GM10266 (cell line): ENCODE measurements at regions not wholly inside any gene's neighbourhood (a gene's known extent, or its start where the extent isn't known, plus 50 kb on each side); places are given as distances from the start of the nearest gene placed in this dataset.

ENCODE experiments used
- DNase-seq: peaks from one replicate; pipeline ENCODE4 v3.0.0; 2012; ENCODE audit errors: extremely low spot score
- CTCF ChIP-seq: IDR thresholded peaks from 2 replicates; pipeline ENCODE4 v1.5.1; 2012; ENCODE audit warnings: mild to moderate bottlenecking, low read depth; ENCODE audit not compliant: control insufficient read depth, insufficient read depth; ENCODE audit errors: missing control alignments

GRCh38 chr20:6495907-6496306 lies 271.6 kb upstream of the BMP2 start:
- DNase-seq = no peak
- no peak for TF ChIP-seq CTCF

GRCh38 chr20:6492271-6493055 lies 275.0 kb upstream of the BMP2 start:
- DNase-seq = no peak
- no peak for TF ChIP-seq CTCF

GRCh38 chr20:6490849-6491248 lies 276.6 kb upstream of the BMP2 start:
- TF ChIP-seq CTCF = no peak
- no peak for DNase-seq

- DNase-seq = no peak
- no peak for TF ChIP-seq CTCF
Measured at GRCh38 chr20:6489361-6490171, 277.9 kb upstream of the BMP2 start.

GRCh38 chr20:6485351-6485750 lies 282.1 kb upstream of the BMP2 start:
- no peak for TF ChIP-seq CTCF

GRCh38 chr20:6483727-6484126 lies 283.8 kb upstream of the BMP2 start:
- no peak for TF ChIP-seq CTCF
- DNase-seq = no peak

More at GRCh38 chr20:6485351-6485750, 282.1 kb upstream of the BMP2 start:
- DNase-seq = no peak

- TF ChIP-seq CTCF = no peak
- no peak for DNase-seq
Measured at GRCh38 chr20:6482486-6482885, 285.0 kb upstream of the BMP2 start.
